ENCODE measurements at regions not wholly inside any gene's neighbourhood (a gene's known extent, or its start where the extent isn't known, plus 50 kb on each side); places are given as distances from the start of the nearest gene placed in this dataset.

DNA sequence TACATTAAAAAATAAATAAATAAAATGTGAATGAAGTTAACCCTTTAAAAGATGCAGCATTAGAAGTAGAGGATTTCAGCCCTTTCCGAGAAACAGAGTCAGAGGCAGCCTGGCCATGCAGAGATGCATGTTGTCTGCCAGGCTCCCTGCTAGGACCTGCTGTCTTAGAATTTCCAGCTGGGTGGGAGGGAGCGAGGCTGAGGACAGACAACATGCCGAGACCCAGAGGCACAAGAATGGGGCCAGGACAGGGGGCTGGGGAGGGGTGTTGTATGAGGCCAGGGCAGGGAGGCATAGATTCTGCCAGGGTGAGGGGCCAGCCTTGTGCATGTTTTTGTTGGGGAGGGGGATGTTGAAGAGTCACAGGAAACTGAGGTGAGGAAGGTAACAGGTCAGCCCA is 68.6 kb upstream of the NEURL1B start:
- TF ChIP-seq ZNF8 (CRISPR knock-in tag; IDR thresholded peaks at IDR 0.05) (no peak), SNAI2 (CRISPR knock-in tag; IDR thresholded peaks at IDR 0.05) (no peak), ZNF70 (CRISPR knock-in tag; IDR thresholded peaks at IDR 0.05) (no peak), CREB5 (CRISPR knock-in tag; IDR thresholded peaks at IDR 0.05; ENCODE audit: low read depth) (no peak), ISL1 (CRISPR knock-in tag; IDR thresholded peaks at IDR 0.05) (no peak), CSRNP3 (CRISPR knock-in tag; IDR thresholded peaks at IDR 0.05) (no peak), GLIS3 (CRISPR knock-in tag; IDR thresholded peaks at IDR 0.05) (no peak), ARNTL (CRISPR knock-in tag; IDR thresholded peaks at IDR 0.05; ENCODE audit: borderline replicate concordance, low read depth) (no peak), PPARA (CRISPR knock-in tag; IDR thresholded peaks at IDR 0.05; ENCODE audit: borderline replicate concordance) (no peak), ESRRG (CRISPR knock-in tag; IDR thresholded peaks at IDR 0.05) (no peak), BACH2 (CRISPR knock-in tag; IDR thresholded peaks at IDR 0.05; ENCODE audit: borderline replicate concordance) (no peak), ZFP30 (CRISPR knock-in tag; IDR thresholded peaks at IDR 0.05) (no peak), CSDC2 (CRISPR knock-in tag; IDR thresholded peaks at IDR 0.05) (no peak), RARB (CRISPR knock-in tag; IDR thresholded peaks at IDR 0.05) (no peak), OSR1 (CRISPR knock-in tag; IDR thresholded peaks at IDR 0.05) (no peak), ZNF565 (CRISPR knock-in tag; conservative IDR thresholded peaks at IDR 0.05; ENCODE audit: low read depth) (no peak)
- TF ChIP-seq, protein P1, sequence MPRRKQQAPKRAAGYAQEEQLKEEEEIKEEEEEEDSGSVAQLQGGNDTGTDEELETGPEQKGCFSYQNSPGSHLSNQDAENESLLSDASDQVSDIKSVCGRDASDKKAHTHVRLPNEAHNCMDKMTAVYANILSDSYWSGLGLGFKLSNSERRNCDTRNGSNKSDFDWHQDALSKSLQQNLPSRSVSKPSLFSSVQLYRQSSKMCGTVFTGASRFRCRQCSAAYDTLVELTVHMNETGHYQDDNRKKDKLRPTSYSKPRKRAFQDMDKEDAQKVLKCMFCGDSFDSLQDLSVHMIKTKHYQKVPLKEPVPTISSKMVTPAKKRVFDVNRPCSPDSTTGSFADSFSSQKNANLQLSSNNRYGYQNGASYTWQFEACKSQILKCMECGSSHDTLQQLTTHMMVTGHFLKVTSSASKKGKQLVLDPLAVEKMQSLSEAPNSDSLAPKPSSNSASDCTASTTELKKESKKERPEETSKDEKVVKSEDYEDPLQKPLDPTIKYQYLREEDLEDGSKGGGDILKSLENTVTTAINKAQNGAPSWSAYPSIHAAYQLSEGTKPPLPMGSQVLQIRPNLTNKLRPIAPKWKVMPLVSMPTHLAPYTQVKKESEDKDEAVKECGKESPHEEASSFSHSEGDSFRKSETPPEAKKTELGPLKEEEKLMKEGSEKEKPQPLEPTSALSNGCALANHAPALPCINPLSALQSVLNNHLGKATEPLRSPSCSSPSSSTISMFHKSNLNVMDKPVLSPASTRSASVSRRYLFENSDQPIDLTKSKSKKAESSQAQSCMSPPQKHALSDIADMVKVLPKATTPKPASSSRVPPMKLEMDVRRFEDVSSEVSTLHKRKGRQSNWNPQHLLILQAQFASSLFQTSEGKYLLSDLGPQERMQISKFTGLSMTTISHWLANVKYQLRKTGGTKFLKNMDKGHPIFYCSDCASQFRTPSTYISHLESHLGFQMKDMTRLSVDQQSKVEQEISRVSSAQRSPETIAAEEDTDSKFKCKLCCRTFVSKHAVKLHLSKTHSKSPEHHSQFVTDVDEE (CRISPR knock-in tag; IDR thresholded peaks at IDR 0.05), result no peak
- TF ChIP-seq, protein P2, sequence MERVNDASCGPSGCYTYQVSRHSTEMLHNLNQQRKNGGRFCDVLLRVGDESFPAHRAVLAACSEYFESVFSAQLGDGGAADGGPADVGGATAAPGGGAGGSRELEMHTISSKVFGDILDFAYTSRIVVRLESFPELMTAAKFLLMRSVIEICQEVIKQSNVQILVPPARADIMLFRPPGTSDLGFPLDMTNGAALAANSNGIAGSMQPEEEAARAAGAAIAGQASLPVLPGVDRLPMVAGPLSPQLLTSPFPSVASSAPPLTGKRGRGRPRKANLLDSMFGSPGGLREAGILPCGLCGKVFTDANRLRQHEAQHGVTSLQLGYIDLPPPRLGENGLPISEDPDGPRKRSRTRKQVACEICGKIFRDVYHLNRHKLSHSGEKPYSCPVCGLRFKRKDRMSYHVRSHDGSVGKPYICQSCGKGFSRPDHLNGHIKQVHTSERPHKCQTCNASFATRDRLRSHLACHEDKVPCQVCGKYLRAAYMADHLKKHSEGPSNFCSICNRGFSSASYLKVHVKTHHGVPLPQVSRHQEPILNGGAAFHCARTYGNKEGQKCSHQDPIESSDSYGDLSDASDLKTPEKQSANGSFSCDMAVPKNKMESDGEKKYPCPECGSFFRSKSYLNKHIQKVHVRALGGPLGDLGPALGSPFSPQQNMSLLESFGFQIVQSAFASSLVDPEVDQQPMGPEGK (CRISPR knock-in tag; IDR thresholded peaks at IDR 0.05; ENCODE audit: borderline replicate concordance), result no peak
- no peak for ATAC-seq

GRCh38 chr5:172571892-172572291 is 69.2 kb upstream of the NEURL1B start:
- no peak for ATAC-seq
- TF ChIP-seq POU6F1 (CRISPR knock-in tag; IDR thresholded peaks at IDR 0.05; ENCODE audit: borderline replicate concordance, low read depth) (no peak), OSR1 (CRISPR knock-in tag; IDR thresholded peaks at IDR 0.05) (no peak), ZFP30 (CRISPR knock-in tag; IDR thresholded peaks at IDR 0.05) (no peak), ARNTL (CRISPR knock-in tag; IDR thresholded peaks at IDR 0.05; ENCODE audit: borderline replicate concordance, low read depth) (no peak), ZFP3 (CRISPR knock-in tag; IDR thresholded peaks at IDR 0.05) (no peak), GLIS3 (CRISPR knock-in tag; IDR thresholded peaks at IDR 0.05) (no peak), ZNF565 (CRISPR knock-in tag; conservative IDR thresholded peaks at IDR 0.05; ENCODE audit: low read depth) (no peak), ZNF70 (CRISPR knock-in tag; IDR thresholded peaks at IDR 0.05) (no peak), TOX (CRISPR knock-in tag; IDR thresholded peaks at IDR 0.05; ENCODE audit: borderline replicate concordance) (no peak), ZC3H10 (CRISPR knock-in tag; IDR thresholded peaks at IDR 0.05) (no peak), CSRNP3 (CRISPR knock-in tag; IDR thresholded peaks at IDR 0.05) (no peak), ZNF8 (CRISPR knock-in tag; IDR thresholded peaks at IDR 0.05) (no peak), PPARA (CRISPR knock-in tag; IDR thresholded peaks at IDR 0.05; ENCODE audit: borderline replicate concordance) (no peak), CREB5 (CRISPR knock-in tag; IDR thresholded peaks at IDR 0.05; ENCODE audit: low read depth) (no peak)
- TF ChIP-seq, protein P2 (CRISPR knock-in tag; IDR thresholded peaks at IDR 0.05; ENCODE audit: borderline replicate concordance), result no peak
- TF ChIP-seq, protein P1 (CRISPR knock-in tag; IDR thresholded peaks at IDR 0.05), result no peak

All from SK-N-SH treated with all-trans-retinoic acid at 6 μM for 48 hours (cell line).